ENCODE measurements at regions not wholly inside any gene's neighbourhood (a gene's known extent, or its start where the extent isn't known, plus 50 kb on each side); places are given as distances from the start of the nearest gene placed in this dataset.

- Mint-ChIP-seq H3K36me3 (no peaks in the 10 kb centered on the region), H3K27me3 (no peaks in the 10 kb centered on the region), H3K4me1 (no peaks in the 10 kb centered on the region), H3K27ac (no peak overlapping the region), H3K4me3 (no peak overlapping the region), H3K9me3 (peaks cover 3 to 14% (median 9%) of the 10 kb centered on the region in 3 donors)
Observed at GRCh38 chr13:74930402-74931165, 551.4 kb downstream of the TBC1D4 start.

GRCh38 chr13:74929436-74929835 is 552.5 kb downstream of the TBC1D4 start:
- Mint-ChIP-seq H3K27me3 (no peaks in the 10 kb centered on the region), H3K4me1 (no peaks in the 10 kb centered on the region), H3K27ac (no peak overlapping the region), H3K4me3 (no peak overlapping the region), H3K36me3 (no peaks in the 10 kb centered on the region), H3K9me3 (peaks cover 3 to 9% (median 6%) of the 10 kb centered on the region in 3 donors)

GRCh38 chr13:74927823-74928222 is 554.1 kb downstream of the TBC1D4 start:
- H3K36me3 Mint-ChIP-seq = no peaks in the 10 kb centered on the region
- no peaks in the 10 kb centered on the region for H3K27me3 Mint-ChIP-seq
- no peak overlapping the region for H3K27ac Mint-ChIP-seq
- H3K4me3 Mint-ChIP-seq = no peak overlapping the region
- no peaks in the 10 kb centered on the region for H3K4me1 Mint-ChIP-seq
- peaks cover 3 to 14% (median 9%) of the 10 kb centered on the region in 3 donors for H3K9me3 Mint-ChIP-seq

GRCh38 chr13:74922963-74923362 is 559.0 kb downstream of the TBC1D4 start:
- Mint-ChIP-seq H3K36me3 (no peaks in the 10 kb centered on the region), H3K27ac (no peak overlapping the region), H3K9me3 (peaks cover 2 to 12% (median 10%) of the 10 kb centered on the region in 3 donors), H3K4me3 (no peak overlapping the region), H3K27me3 (no peaks in the 10 kb centered on the region), H3K4me1 (no peaks in the 10 kb centered on the region)

- H3K4me1 Mint-ChIP-seq = no peaks in the 10 kb centered on the region
- no peak overlapping the region for H3K4me3 Mint-ChIP-seq
- H3K36me3 Mint-ChIP-seq = no peaks in the 10 kb centered on the region
- no peaks in the 10 kb centered on the region for H3K27me3 Mint-ChIP-seq
- H3K27ac Mint-ChIP-seq = no peak overlapping the region
- peaks cover 0 to 7% (median 4%) of the 10 kb centered on the region in 3 donors for H3K9me3 Mint-ChIP-seq
Observed at GRCh38 chr13:74921326-74921725, 560.6 kb downstream of the TBC1D4 start.

GRCh38 chr13:74920920-74921319 is 561.0 kb downstream of the TBC1D4 start:
- no peak overlapping the region for H3K27ac Mint-ChIP-seq
- no peaks in the 10 kb centered on the region for H3K27me3 Mint-ChIP-seq
- H3K9me3 Mint-ChIP-seq = peaks cover 0 to 5% (median 4%) of the 10 kb centered on the region in 3 donors
- H3K36me3 Mint-ChIP-seq = no peaks in the 10 kb centered on the region
- no peak overlapping the region for H3K4me3 Mint-ChIP-seq
- no peaks in the 10 kb centered on the region for H3K4me1 Mint-ChIP-seq

GRCh38 chr13:74920361-74920760 is 561.6 kb downstream of the TBC1D4 start:
- no peaks in the 10 kb centered on the region for H3K4me1 Mint-ChIP-seq
- H3K4me3 Mint-ChIP-seq = no peak overlapping the region
- H3K27ac Mint-ChIP-seq = no peak overlapping the region
- no peaks in the 10 kb centered on the region for H3K36me3 Mint-ChIP-seq
- H3K27me3 Mint-ChIP-seq = no peaks in the 10 kb centered on the region
- H3K9me3 Mint-ChIP-seq = peaks cover 0 to 5% (median 4%) of the 10 kb centered on the region in 3 donors

GRCh38 chr13:74919914-74920313 is 562.1 kb downstream of the TBC1D4 start:
- Mint-ChIP-seq H3K36me3 (no peaks in the 10 kb centered on the region), H3K9me3 (peaks cover 0 to 5% (median 4%) of the 10 kb centered on the region in 3 donors), H3K27me3 (no peaks in the 10 kb centered on the region), H3K4me3 (no peak overlapping the region), H3K4me1 (no peaks in the 10 kb centered on the region), H3K27ac (no peak overlapping the region)

- H3K27ac Mint-ChIP-seq = no peak overlapping the region
Observed at GRCh38 chr13:74912898-74913297, 569.1 kb downstream of the TBC1D4 start.

GRCh38 chr13:74910415-74910814 is 571.6 kb downstream of the TBC1D4 start:
- Mint-ChIP-seq H3K27me3 (no peaks in the 10 kb centered on the region), H3K36me3 (no peaks in the 10 kb centered on the region), H3K9me3 (no peaks in the 10 kb centered on the region), H3K4me1 (no peaks in the 10 kb centered on the region), H3K4me3 (no peak overlapping the region), H3K27ac (no peak overlapping the region)

More at GRCh38 chr13:74912898-74913297, 569.1 kb downstream of the TBC1D4 start:
- Mint-ChIP-seq H3K4me1 (no peaks in the 10 kb centered on the region), H3K36me3 (no peaks in the 10 kb centered on the region), H3K27me3 (no peaks in the 10 kb centered on the region), H3K9me3 (no peaks in the 10 kb centered on the region), H3K4me3 (no peak overlapping the region)

GRCh38 chr13:74907788-74908187 is 574.2 kb downstream of the TBC1D4 start:
- Mint-ChIP-seq H3K36me3 (no peaks in the 10 kb centered on the region), H3K27ac (no peak overlapping the region), H3K9me3 (no peaks in the 10 kb centered on the region), H3K27me3 (no peaks in the 10 kb centered on the region), H3K4me1 (no peaks in the 10 kb centered on the region), H3K4me3 (no peak overlapping the region)

- Mint-ChIP-seq H3K4me3 (no peak overlapping the region), H3K27ac (no peak overlapping the region), H3K4me1 (no peaks in the 10 kb centered on the region), H3K9me3 (peaks cover 0 to 2% (median 0%) of the 10 kb centered on the region in 3 donors), H3K27me3 (no peaks in the 10 kb centered on the region), H3K36me3 (no peaks in the 10 kb centered on the region)
Observed at GRCh38 chr13:74904556-74904955, 577.4 kb downstream of the TBC1D4 start.

- Mint-ChIP-seq H3K9me3 (peaks cover 0 to 2% (median 0%) of the 10 kb centered on the region in 3 donors), H3K4me3 (no peak overlapping the region), H3K4me1 (peaks cover 0 to 1% (median 0%) of the 10 kb centered on the region in 3 donors), H3K27me3 (no peaks in the 10 kb centered on the region), H3K36me3 (no peaks in the 10 kb centered on the region), H3K27ac (no peak overlapping the region)
Observed at GRCh38 chr13:74895042-74895796, 586.8 kb downstream of the TBC1D4 start.

- Mint-ChIP-seq H3K4me1 (peaks cover 0 to 1% (median 0%) of the 10 kb centered on the region in 3 donors), H3K4me3 (no peak overlapping the region), H3K27me3 (no peaks in the 10 kb centered on the region), H3K9me3 (peaks cover 0 to 2% (median 0%) of the 10 kb centered on the region in 3 donors), H3K36me3 (no peaks in the 10 kb centered on the region), H3K27ac (no peak overlapping the region)
Observed at GRCh38 chr13:74892096-74892495, 589.9 kb downstream of the TBC1D4 start.

- Mint-ChIP-seq H3K27ac (no peak overlapping the region), H3K4me3 (no peak overlapping the region), H3K27me3 (no peaks in the 10 kb centered on the region), H3K36me3 (no peaks in the 10 kb centered on the region), H3K4me1 (peaks cover 0 to 1% (median 0%) of the 10 kb centered on the region in 3 donors), H3K9me3 (peaks cover 0 to 2% (median 0%) of the 10 kb centered on the region in 3 donors)
Observed at GRCh38 chr13:74891610-74892009, 590.4 kb downstream of the TBC1D4 start.

Measured in IgD-negative memory B cell (primary cell).